ENCODE measurements at regions not wholly inside any gene's neighbourhood (a gene's known extent, or its start where the extent isn't known, plus 50 kb on each side); places are given as distances from the start of the nearest gene placed in this dataset.
A peak's percentile ranks its signal among the peaks of the same experiment; 100 is the strongest.
"Not testable (repeated sequence)": the region's sequence is repeated elsewhere in the genome, so short reads cannot be mapped to it uniquely, and the experiment has no call there.

DNA sequence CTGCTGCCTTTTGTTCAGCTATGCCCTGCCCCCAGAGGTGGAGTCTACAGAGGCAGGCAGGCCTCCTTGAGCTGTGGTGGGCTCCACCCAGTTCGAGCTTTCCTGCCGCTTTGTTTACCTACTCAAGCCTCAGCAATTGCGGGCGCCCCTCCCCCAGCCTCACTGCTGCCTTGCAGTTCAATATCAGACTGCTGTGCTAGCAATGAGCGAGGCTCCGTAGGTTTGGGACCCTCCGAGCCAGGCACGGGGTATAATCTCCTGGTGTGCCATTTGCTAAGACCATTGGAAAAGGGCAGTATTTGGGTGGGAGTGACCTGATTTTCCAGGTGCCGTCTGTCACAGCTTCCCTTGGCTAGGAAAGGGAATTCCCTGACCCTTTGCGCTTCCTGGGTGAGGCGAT lies 51.9 kb downstream of the DIPK2A start:
- FAIRE-seq; DNase-seq (ENCODE audit: low spot score): not testable (repeated sequence)

DNA sequence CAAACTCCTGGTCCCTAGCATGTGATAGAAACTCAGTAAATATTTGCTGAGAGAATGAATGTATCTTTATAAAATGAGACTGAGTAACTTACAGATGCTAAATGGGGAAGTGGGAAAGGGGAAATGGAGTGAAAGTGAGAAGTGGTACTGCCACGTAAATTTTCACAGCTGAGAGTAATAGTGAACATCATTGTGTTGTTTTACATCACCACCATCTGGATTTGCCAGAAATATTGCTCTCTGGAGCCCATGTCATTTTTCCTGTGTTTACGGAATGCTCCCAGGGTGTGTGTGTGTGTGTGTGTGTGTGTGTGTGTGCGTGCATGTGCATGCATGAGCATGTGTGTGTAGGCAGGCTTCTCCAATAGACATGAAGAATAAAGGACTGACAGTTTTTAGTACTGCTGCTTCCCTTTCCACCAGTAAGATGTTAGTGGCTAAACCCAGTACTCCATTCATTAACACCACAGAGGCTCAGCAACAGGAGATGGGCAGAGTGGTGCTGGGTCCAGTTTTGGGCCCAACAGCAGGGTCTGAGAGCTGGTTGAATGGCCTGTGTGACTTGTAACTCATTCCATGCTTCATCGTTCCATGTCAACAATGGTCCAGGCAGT lies 57.3 kb downstream of the DIPK2A start:
- DNase-seq (ENCODE audit: low spot score) (no peak), FAIRE-seq (no peak)

DNA sequence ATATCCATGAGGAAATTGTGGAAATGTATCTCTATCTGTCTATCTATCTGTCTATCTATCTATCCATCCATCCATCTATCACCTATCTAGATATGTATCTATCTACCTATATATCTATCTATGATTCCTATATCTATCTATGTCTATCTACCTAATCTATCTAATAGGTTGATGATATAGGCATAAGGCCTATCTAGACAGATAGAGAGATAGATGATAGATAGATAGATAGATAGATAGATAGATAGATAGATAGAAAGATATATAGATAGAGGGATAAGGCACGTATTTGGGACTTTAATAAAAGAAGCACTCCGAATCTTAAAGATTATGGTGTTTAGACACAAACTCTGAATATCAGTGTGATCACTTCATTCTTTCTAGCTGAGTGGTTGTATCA lies 58.1 kb downstream of the DIPK2A start:
- no peak for DNase-seq (ENCODE audit: low spot score)
- FAIRE-seq, result no peak

DNA sequence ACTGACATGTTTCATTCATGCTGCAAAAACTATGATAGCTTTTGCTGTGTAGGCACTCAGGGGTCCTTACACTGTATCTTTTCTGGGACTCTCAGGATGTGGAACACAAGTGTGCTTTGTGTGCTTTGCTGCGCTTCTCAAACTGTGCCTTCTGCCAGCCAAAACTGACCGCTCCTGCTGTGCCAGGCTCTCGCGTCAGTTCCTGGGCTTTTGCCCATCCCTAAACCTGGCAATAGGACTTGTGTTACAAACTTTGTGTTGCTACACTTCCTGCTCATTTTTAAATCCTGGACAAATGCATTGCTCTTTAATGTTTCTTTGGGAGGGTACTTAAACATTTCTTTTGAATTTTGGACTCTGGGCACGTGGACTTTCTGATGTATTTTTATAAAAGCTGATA lies 60.3 kb downstream of the DIPK2A start:
- FAIRE-seq (no peak), DNase-seq (ENCODE audit: low spot score) (no peak)

DNA sequence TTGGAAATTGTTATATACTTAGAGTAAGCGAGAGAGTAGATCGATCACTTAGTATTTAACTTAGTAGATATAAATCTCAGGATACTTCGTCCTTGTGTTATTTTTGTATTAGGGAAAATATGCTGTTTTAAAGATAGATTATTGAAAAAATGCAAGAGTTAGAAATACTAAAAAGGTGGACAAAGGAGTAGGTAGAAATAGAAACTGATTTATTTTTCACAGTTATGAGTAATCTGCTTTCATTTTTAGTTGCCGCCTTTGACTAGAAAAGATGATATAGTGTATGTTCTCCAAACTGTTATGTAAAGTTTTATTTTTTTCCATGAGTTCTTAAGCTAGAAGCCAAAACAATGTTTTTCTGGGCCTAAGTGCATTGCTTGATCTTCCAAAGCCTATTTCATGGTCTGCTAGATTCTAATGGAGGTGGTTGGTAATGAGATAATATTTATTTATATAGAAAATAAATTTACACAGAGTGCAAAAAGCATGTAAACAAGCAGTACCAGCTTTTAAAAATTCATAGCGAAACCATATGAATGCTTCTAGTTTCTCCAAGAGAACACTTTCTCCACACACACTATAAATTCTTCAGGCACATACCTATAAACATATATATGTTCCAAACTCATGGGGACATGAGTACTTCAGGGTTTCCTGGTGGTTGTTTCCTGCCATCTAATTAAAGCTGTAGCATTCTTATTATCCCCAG lies 61.1 kb downstream of the DIPK2A start:
- FAIRE-seq, result no peak
- DNase-seq (ENCODE audit: low spot score), result no peak

DNA sequence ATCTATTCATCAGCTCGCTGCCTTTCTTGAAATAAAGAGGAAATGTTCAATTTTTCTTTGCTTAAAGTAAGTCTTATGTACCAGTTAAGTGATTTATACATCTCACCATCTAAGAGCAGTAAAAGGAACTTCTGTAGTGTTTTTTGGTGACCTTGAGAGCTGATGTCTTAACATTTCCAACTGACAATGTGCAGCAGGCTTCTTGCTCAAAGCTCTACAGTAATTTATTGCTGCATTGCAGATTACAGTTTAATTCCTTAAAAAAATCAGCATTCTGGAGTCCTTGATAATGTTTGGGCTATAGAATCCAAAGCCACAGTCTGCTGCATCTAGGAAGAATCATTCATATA lies 61.6 kb downstream of the DIPK2A start:
- DNase-seq (ENCODE audit: low spot score) (no peak), FAIRE-seq (no peak)

DNA sequence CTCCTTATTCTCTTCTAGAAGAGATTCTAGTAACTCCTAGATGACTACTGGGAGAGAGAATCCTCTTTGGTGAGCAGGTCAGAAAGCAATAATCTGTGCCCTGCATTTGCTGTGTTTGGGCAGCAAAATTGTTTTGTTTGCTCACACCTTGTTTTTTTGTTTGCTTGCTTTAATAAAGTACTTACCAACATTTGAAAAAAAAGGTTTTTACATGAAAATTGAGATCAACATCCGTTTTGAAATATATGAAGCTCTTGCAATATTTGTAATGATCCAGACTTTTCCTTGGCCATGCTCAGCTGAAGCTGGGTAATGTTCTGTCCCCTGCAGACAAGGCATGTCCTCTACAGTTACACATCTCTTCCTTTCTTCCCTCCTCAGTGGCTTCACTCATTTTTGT lies 62.2 kb downstream of the DIPK2A start:
- FAIRE-seq (no peak), DNase-seq (ENCODE audit: low spot score) (no peak)

DNA sequence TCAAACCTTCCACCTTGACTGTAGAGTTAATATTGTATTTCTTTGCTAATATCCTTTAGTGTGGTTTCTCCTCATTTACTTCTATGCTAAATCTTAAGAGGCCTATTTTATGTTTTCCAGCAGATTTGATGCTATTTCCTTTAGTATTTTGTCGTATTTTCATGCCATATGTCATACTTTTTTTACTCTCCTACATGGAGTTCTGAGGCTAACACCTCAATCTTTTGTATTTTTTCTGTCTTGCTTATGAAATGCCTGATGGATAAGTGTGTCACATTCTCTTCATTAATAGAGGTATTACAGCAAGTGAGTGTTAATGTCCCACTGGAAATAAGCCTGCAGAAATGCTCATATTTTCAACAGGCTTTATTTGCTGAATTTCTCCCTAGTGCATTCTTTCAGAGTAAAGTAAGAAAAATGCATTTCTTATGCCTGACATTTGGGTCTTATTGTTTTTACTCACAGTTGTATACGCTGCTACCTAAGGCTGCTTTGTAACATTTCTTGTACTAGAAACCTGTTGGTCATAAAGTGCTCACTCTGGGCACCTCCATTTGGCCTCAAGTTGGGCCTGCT lies 63.2 kb downstream of the DIPK2A start:
- FAIRE-seq, result no peak
- DNase-seq (ENCODE audit: low spot score), result no peak

DNA sequence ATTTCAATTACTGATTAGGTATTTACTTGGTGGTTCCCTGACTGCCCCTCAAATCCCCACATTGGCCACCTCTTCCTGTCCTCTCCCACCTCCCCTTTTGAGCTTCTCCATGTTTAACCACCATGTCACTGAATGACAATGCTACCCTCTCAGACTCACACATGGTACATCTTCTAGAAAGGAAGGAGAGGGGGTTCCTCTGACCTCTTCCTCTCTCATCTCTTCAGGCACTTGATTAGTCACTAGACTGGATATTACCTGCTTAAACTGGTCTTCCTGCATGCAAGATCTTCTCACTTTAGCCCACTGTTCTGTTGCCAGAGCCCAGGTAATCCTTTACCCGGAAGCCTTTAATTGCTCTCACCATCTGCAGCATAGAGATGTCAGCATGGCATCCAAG lies 64.9 kb downstream of the DIPK2A start:
- no peak for FAIRE-seq
- DNase-seq (ENCODE audit: low spot score), result no peak

DNA sequence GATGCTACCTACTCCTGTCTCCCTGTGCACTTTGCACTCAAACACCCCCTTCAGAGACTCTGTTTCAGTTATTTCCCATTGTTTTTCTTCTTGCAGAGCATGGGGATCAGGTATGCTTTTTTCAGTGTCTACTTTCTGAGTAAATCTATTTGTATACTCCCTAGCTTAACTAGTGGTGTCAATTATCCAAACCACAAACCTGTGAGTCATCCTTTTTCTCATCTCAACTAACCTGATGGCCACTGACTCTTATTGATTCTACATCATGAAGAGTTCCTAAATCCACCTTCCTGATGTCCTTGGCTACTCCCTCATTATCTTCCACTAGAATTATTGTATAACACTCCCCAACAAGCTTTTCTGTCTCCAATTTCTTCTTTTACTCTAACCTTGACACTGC lies 68.0 kb downstream of the DIPK2A start:
- FAIRE-seq, result no peak
- DNase-seq (ENCODE audit: low spot score), result no peak

DNA sequence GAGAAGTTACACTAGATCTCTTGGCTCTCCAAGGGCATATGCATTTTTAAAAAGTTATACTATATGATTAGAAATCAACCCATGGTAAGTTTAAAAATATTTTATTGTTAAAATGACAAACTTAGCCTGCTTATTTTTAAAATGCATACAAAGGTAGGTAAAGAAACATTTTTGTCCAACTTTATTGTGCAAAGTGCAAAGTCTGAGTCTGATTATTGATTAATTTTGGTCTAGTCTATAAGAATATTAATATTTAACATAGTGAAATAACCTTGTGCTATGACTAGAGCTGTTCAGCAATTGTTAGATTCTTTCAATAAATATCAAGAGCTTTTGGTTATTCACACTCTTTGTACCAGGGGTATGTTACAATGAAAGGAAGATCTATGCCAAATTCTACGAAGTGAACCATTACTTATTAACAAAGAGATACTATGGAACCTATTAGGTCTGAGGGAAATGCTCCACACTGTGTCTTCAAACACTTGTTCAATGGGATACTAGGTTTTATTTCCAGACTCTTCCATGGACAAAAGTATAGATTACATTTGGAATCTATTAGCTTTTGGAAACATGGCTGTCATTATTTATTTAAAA lies 70.4 kb downstream of the DIPK2A start:
- no peak for FAIRE-seq
- no peak for DNase-seq (ENCODE audit: low spot score)

DNA sequence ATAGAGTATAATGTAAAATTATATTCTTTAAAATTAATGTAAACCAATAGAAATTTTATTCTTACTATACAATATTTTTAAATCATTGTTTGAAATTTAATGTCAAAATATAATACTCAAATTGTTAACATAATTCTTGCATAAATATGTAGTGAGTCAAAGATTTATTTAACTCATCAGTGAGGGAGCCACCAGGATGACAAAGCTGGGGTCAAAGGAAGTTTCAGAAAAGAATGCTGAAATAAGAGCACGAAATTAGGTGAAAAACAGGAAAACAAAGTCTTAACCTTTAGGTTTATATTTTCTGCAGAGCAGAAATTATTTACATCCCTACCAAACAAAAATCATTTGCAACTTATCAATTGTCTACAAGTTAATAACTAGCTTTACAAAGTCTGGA lies 74.1 kb downstream of the DIPK2A start:
- DNase-seq (ENCODE audit: low spot score), result no peak
- no peak for FAIRE-seq

DNA sequence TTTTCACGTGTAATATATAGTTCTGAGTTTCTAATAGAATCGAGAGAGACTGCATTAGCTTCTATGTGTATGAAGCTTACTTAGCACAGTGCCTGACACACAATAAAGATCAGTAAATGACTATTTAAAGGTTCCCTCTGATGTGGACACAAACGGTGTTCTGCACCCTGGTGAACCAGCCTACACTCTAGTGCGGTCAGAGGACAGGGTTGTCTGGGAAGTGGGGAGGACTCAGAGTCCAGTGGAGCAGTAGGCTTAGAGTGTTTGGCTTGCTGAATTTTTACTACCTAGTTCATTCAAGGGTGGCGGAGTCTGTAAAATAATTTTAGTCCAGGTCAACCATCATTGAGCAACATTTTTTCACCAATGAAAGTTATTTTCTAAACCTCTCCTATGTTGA lies 77.8 kb downstream of the DIPK2A start:
- no peak for FAIRE-seq
- DNase-seq (ENCODE audit: low spot score), result no peak

DNA sequence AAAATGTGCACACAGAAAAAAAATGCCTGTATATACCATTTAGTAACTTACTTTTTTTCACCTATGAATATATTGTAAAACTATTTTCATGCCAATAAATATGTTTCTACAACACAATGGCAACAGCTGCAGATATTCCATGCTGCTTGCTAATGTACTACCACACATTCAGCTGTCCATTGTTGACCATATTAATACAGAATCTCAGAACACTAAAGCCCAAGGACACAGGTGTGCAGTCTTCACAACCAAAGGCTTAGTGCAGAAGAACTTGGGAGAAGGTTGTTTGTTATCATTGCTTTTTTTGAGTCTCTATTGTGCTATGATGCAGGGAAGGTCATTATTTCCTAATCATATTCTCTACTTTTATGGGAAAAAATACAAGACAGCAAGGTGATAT lies 79.6 kb downstream of the DIPK2A start:
- FAIRE-seq (no peak), DNase-seq (ENCODE audit: low spot score) (no peak)

DNA sequence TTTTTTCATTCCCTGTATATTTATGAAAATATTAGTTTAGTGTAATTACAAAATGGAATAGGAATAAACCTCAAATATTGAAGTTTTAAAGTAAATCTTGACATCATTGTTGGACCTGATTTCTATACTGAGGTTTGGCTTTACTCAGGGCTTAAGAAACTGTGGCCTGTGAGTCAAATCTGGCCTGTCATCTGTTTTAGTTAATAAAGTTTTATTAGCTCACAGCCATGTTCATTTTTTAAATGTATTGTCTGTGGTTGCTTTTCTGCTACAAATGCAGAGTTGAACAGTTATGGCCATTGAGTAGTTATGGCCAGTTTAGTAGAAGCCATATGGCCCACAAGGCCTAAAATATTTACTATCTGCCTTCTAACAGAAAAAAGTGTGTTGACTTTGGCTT lies 80.7 kb downstream of the DIPK2A start:
- FAIRE-seq (no peak), DNase-seq (ENCODE audit: low spot score) (no peak)

DNA sequence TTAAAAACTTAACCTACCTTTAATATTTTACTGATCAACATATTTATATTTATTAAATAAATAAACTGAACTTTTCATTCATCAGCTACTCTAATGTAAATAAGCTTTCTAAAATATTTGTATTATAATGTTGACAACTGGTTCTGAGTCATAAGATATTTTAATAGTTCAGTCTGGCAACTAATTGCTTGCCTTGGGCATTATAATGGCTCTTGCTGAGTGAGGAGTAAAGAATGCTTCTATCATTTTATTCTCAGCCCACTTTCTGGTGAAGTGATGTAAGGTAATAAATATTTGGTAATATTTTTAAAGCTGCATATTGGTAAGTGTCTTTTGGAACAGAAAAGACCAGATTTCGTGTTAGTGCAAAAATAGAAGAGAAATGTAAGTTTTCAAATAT lies 81.5 kb downstream of the DIPK2A start:
- peak; percentile 4 for FAIRE-seq
- DNase-seq (ENCODE audit: low spot score), result no peak

DNA sequence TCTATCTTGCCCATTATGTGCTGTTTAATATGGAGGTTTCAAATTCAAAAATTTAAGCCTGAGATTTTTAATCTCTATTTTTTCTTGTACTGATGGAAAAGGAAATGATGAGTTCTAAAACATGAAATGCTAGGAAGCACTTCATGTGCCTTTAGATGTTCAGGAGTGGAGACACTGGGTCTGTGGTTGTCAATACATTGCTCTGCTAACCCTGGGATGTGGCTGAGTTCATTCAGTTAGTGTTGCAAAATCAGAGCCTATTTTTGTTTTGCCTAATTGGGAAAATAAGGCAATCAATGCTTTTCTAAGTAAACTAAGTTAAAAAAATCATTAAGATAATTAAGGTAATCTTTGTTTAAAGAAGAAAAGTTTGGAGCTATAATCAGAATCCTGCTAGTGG lies 83.1 kb downstream of the DIPK2A start:
- no peak for FAIRE-seq
- DNase-seq (ENCODE audit: low spot score), result no peak

DNA sequence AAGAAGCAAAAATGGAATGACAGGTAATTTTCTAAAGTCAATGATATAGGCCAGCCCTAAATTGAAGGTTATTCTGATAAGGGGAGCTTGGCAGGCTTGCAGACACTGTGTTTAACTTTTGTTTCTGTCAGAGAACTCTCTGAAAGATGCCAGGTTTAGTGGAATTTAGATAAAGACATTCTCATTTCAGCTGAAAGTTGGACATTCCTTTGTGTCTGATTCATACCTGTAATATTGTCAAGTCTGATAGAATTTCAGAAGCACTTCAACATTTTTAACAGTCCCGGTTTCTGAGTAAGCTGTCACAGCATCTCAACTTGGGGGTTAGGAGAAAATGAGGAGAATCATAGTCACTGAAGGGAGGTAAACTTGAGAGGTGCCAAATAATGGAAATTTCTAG lies 84.0 kb downstream of the DIPK2A start:
- no peak for FAIRE-seq
- no peak for DNase-seq (ENCODE audit: low spot score)

DNA sequence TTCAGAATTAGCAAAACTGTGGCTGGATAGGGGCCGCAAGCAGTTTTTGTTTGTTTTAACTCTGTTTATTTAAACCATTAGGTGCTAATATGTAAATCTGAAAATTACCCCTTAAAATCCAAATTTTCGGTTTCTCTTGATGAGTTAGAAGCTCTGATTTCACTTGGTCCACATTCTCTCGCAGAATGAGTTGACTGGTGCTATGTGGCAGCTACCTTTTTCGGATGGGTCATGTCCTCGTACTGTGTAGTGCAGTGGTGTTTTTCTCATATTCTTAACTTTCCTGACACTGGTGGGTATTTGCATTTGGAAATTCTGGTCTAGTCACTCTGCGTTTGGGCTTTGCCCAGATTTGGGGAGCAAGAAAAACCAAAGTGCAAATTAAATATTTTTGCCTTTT lies 87.1 kb downstream of the DIPK2A start:
- FAIRE-seq, result no peak
- no peak for DNase-seq (ENCODE audit: low spot score)

DNA sequence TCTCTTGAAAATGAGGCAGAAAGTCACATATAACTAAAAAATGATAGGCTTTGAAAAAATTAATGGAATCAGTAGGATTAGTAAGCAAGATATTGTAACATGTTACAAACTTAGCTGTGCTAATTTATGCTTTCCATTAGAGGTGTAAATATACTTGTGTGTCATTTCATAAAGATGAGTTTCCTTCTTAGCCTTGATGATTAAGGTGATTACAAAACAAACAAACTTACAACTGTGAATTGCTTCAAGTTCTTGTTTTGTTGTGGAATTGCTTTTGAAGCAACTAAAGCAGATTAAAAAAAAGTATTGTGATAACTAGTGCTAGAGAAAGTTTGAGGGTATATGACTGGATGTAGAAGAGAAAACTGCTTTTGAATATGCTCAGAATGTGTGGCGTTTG lies 87.9 kb downstream of the DIPK2A start:
- FAIRE-seq (no peak), DNase-seq (ENCODE audit: low spot score) (no peak)

DNA sequence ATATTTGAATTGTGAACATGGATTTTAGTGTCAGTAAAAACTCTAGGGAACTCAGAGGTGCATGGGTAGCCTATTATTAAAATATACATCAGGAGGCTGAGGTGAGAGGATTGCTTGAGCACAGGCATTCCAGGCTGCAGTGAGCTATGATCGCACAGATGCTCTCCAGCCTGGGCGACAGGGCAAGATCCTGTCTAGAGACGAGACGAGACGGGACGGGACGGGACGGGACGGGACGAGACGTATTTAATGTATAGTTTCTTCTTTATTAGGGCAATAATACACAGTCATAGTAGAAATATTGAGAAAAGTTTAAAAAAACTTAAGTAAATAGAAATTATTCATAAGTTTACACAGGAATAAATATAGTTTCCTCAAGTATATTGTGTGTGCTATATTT lies 89.3 kb downstream of the DIPK2A start:
- no peak for DNase-seq (ENCODE audit: low spot score)
- FAIRE-seq, result no peak

DNA sequence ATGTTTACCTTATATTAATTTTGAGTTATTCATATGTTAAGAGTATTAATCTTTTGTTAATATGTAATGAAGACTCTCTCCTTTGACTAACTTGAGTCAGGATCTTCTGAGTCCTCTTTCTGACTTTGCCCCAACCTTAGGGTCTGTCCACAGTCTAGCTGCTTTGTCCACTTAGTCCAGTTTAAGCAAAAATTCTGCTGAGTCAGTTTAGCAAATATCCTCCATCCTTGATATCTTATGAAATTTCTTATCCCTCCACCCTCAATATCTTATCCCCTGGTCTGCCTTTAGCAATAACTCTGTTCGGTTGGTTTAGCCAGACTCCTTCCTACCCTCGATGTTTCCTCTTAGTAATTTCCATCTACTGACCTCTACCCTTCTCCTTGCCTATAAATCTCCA lies 91.7 kb downstream of the DIPK2A start:
- FAIRE-seq (no peak), DNase-seq (ENCODE audit: low spot score) (no peak)

DNA sequence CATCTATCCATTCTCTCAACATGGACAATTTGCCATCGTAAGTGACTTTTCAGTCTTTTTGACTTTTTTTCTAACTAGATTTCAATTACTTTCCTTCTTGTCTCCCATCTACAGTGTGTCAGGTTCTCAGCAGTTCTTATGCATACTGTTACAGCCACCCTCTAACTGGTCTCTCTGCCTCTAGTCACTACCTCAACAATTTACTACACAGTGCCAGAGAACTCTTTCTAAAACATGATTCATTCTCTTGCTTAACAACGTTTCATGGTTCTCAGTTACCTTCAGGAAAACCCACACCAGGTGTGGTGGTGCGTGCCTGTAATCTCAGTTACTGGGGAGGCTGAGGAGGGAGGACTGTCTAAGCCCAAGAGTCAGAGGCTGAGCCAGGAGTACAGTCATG lies 95.4 kb downstream of the DIPK2A start:
- no peak for FAIRE-seq

More for the DNA sequence above, 95.4 kb downstream of the DIPK2A start:
- DNase-seq (ENCODE audit: low spot score), result no peak

Measured in RCC 7860 (cell line).